OCI-LY7 (cell line): ENCODE measurements at regions not wholly inside any gene's neighbourhood (a gene's known extent, or its start where the extent isn't known, plus 50 kb on each side); places are given as distances from the start of the nearest gene placed in this dataset.

Source experiments
- EZH2phosphoT487 ChIP-seq: fragments of 200-600 bp; sonication (generic); IDR thresholded peaks from 2 replicates; pipeline ENCODE4 v1.6.1; 2018; ENCODE audit warnings: low read depth, borderline replicate concordance, mild to moderate bottlenecking, mixed run types, antibody characterized with exemption, low read length, moderate library complexity, mixed read lengths
- TF ChIP-seq, protein P1 (sequence below): fragments of 200-600 bp; sonication (generic); conservative IDR thresholded peaks from 2 replicates; pipeline ENCODE4 v1.5.1; 2014; ENCODE audit warnings: mild to moderate bottlenecking, antibody characterized with exemption, low read length, moderate library complexity, mixed read lengths

GRCh38 chr2:228688007-228688645 is 506.6 kb upstream of the SPHKAP start:
- TF ChIP-seq, protein P1, sequence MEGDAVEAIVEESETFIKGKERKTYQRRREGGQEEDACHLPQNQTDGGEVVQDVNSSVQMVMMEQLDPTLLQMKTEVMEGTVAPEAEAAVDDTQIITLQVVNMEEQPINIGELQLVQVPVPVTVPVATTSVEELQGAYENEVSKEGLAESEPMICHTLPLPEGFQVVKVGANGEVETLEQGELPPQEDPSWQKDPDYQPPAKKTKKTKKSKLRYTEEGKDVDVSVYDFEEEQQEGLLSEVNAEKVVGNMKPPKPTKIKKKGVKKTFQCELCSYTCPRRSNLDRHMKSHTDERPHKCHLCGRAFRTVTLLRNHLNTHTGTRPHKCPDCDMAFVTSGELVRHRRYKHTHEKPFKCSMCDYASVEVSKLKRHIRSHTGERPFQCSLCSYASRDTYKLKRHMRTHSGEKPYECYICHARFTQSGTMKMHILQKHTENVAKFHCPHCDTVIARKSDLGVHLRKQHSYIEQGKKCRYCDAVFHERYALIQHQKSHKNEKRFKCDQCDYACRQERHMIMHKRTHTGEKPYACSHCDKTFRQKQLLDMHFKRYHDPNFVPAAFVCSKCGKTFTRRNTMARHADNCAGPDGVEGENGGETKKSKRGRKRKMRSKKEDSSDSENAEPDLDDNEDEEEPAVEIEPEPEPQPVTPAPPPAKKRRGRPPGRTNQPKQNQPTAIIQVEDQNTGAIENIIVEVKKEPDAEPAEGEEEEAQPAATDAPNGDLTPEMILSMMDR = no peak
- TF ChIP-seq EZH2phosphoT487 = no peak
